ENCODE measurements at regions not wholly inside any gene's neighbourhood (a gene's known extent, or its start where the extent isn't known, plus 50 kb on each side); places are given as distances from the start of the nearest gene placed in this dataset.

DNA sequence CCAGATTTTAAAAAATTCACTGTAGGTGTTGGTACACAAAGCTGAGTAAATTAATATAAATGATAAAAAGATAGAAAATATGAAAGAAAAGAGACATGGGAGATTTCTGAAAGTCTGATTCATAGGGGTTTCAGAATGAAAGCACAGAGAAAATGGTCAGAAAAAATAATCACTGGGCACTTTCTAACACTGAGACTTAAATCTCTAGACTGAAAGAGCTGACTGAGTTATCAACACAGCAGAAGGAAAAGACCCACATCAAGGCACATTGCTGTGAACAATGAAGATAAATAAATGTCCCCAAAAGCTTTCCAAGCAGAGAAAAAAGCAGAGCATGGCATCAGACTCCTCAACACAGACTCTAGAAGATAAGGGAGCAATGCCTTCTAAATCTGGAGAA lies 277.2 kb downstream of the BCL2 start:
- TF ChIP-seq NFIC (IDR thresholded peaks at IDR 0.05) (no peak), FOXM1 (IDR thresholded peaks at IDR 0.05; ENCODE audit: borderline replicate concordance, low read depth) (no peak), TCF12 (IDR thresholded peaks at IDR 0.05; ENCODE audit: low read depth) (no peak), EGR1 (IDR thresholded peaks at IDR 0.05) (no peak), YY1 (IDR thresholded peaks at IDR 0.05; ENCODE audit: low read depth) (no peak), RAD21 (IDR thresholded peaks at IDR 0.05; ENCODE audit: low read depth) (no peak), ZBTB7A (IDR thresholded peaks at IDR 0.05; ENCODE audit: low read depth) (no peak), TAF1 (IDR thresholded peaks at IDR 0.05; ENCODE audit: low read depth) (no peak), CREB1 (IDR thresholded peaks at IDR 0.05; ENCODE audit: low read depth) (no peak), CEBPB (IDR thresholded peaks at IDR 0.05) (no peak)
- TF ChIP-seq, protein P1, sequence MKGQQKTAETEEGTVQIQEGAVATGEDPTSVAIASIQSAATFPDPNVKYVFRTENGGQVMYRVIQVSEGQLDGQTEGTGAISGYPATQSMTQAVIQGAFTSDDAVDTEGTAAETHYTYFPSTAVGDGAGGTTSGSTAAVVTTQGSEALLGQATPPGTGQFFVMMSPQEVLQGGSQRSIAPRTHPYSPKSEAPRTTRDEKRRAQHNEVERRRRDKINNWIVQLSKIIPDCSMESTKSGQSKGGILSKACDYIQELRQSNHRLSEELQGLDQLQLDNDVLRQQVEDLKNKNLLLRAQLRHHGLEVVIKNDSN (IDR thresholded peaks at IDR 0.05): no peak
- TF ChIP-seq, protein P2, sequence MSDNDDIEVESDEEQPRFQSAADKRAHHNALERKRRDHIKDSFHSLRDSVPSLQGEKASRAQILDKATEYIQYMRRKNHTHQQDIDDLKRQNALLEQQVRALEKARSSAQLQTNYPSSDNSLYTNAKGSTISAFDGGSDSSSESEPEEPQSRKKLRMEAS (IDR thresholded peaks at IDR 0.05): no peak
- TF ChIP-seq, protein P3, sequence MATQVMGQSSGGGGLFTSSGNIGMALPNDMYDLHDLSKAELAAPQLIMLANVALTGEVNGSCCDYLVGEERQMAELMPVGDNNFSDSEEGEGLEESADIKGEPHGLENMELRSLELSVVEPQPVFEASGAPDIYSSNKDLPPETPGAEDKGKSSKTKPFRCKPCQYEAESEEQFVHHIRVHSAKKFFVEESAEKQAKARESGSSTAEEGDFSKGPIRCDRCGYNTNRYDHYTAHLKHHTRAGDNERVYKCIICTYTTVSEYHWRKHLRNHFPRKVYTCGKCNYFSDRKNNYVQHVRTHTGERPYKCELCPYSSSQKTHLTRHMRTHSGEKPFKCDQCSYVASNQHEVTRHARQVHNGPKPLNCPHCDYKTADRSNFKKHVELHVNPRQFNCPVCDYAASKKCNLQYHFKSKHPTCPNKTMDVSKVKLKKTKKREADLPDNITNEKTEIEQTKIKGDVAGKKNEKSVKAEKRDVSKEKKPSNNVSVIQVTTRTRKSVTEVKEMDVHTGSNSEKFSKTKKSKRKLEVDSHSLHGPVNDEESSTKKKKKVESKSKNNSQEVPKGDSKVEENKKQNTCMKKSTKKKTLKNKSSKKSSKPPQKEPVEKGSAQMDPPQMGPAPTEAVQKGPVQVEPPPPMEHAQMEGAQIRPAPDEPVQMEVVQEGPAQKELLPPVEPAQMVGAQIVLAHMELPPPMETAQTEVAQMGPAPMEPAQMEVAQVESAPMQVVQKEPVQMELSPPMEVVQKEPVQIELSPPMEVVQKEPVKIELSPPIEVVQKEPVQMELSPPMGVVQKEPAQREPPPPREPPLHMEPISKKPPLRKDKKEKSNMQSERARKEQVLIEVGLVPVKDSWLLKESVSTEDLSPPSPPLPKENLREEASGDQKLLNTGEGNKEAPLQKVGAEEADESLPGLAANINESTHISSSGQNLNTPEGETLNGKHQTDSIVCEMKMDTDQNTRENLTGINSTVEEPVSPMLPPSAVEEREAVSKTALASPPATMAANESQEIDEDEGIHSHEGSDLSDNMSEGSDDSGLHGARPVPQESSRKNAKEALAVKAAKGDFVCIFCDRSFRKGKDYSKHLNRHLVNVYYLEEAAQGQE (IDR thresholded peaks at IDR 0.05; ENCODE audit: low read depth): no peak

DNA sequence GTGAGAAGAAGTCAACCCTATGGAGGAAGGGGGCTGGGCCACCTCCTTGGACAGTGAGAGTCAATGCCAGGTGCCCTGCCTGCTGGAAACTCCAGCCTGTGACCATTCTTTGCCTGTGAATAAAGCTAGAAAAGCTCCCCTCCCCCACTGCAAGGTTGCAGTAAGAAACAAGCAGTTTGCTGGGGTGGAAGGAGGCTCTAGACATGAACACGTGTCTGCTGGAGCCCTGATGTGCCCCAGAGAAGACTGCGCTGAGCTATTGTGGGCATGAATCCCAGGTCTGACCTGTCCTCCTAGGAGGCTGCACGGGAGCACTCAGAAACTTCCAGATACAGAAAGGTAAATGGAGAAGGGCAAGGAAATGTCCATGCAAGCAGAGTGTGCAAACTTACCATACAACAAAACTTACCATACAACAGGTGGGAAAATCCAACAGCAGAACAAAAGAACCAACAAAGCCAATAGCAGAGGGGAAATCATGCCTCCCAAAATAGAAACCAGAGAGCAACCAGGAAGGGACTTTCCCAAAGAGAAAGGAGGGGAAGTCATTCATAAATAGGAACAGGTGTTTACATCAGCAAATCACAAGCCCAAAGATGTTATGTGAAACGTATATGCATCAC lies 278.7 kb downstream of the BCL2 start:
- TF ChIP-seq EP300 (IDR thresholded peaks at IDR 0.05; ENCODE audit: borderline replicate concordance): no peak
- TF ChIP-seq TAF1 (IDR thresholded peaks at IDR 0.05; ENCODE audit: low read depth): no peak
- TF ChIP-seq, protein P3 (IDR thresholded peaks at IDR 0.05; ENCODE audit: low read depth): no peak
- no peak for TF ChIP-seq CEBPB (IDR thresholded peaks at IDR 0.05)
- TF ChIP-seq EGR1 (IDR thresholded peaks at IDR 0.05): no peak
- no peak for TF ChIP-seq TEAD4 (IDR thresholded peaks at IDR 0.05)
- TF ChIP-seq NFIC (IDR thresholded peaks at IDR 0.05): no peak
- TF ChIP-seq RAD21 (IDR thresholded peaks at IDR 0.05; ENCODE audit: low read depth): no peak
- TF ChIP-seq TCF12 (IDR thresholded peaks at IDR 0.05; ENCODE audit: low read depth): no peak
- TF ChIP-seq ZBTB7A (IDR thresholded peaks at IDR 0.05; ENCODE audit: low read depth): no peak
- TF ChIP-seq, protein P2 (IDR thresholded peaks at IDR 0.05): no peak
- no peak for TF ChIP-seq CREB1 (IDR thresholded peaks at IDR 0.05; ENCODE audit: low read depth)
- TF ChIP-seq FOXM1 (IDR thresholded peaks at IDR 0.05; ENCODE audit: borderline replicate concordance, low read depth): no peak
- TF ChIP-seq, protein P1 (IDR thresholded peaks at IDR 0.05): no peak
- no peak for TF ChIP-seq YY1 (IDR thresholded peaks at IDR 0.05; ENCODE audit: low read depth)

DNA sequence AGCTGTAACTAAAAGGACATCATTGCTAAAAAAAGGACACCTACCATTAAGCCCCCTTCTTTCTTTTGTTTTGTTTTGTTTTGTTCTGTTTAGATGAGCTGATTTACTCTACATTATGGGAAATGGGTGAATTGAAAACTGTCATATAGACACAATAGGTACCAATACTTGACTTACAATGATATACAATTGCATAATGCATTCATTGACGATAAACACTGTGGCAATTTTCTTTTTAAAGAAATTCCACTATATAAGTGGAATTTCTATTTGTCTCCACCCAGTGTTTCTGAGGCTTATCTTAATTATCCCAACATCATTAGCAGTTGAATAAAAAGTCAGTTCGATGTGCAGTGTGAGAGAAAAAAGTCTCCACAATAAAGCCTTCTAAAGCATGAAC lies 282.1 kb downstream of the BCL2 start:
- TF ChIP-seq YY1 (IDR thresholded peaks at IDR 0.05; ENCODE audit: low read depth): no peak
- TF ChIP-seq, protein P3 (IDR thresholded peaks at IDR 0.05; ENCODE audit: low read depth): no peak
- no peak for TF ChIP-seq CREB1 (IDR thresholded peaks at IDR 0.05; ENCODE audit: low read depth)
- no peak for TF ChIP-seq TAF1 (IDR thresholded peaks at IDR 0.05; ENCODE audit: low read depth)
- no peak for TF ChIP-seq TEAD4 (IDR thresholded peaks at IDR 0.05)
- TF ChIP-seq FOXM1 (IDR thresholded peaks at IDR 0.05; ENCODE audit: borderline replicate concordance, low read depth): no peak
- TF ChIP-seq NFIC (IDR thresholded peaks at IDR 0.05): no peak
- no peak for TF ChIP-seq ZBTB7A (IDR thresholded peaks at IDR 0.05; ENCODE audit: low read depth)
- TF ChIP-seq, protein P2 (IDR thresholded peaks at IDR 0.05): no peak
- no peak for TF ChIP-seq TCF12 (IDR thresholded peaks at IDR 0.05; ENCODE audit: low read depth)
- TF ChIP-seq, protein P1 (IDR thresholded peaks at IDR 0.05): no peak
- no peak for TF ChIP-seq EGR1 (IDR thresholded peaks at IDR 0.05)
- TF ChIP-seq CEBPB (IDR thresholded peaks at IDR 0.05): no peak
- no peak for TF ChIP-seq RAD21 (IDR thresholded peaks at IDR 0.05; ENCODE audit: low read depth)
- no peak for TF ChIP-seq EP300 (IDR thresholded peaks at IDR 0.05; ENCODE audit: borderline replicate concordance)

All from Ishikawa (cell line).